ENCODE measurements at regions not wholly inside any gene's neighbourhood (a gene's known extent, or its start where the extent isn't known, plus 50 kb on each side); places are given as distances from the start of the nearest gene placed in this dataset.

GRCh38 chr2:159859583-159859982, 61.6 kb upstream of the CD302 start:
- no peaks in the 10 kb centered on the region for H3K36me3 Mint-ChIP-seq (ENCODE audit: insufficient read depth, unreplicated experiment)
- Histone ChIP-seq H3K36me3 (ENCODE audit: control insufficient read depth, insufficient read depth, low read length) (no peaks in the 10 kb centered on the region), H3K9me3 (no peaks in the 10 kb centered on the region), H3K4me1 (no peaks in the 10 kb centered on the region), H3K4me3 (ENCODE audit: low read depth, low read length) (no peak overlapping the region), H3K27me3 (replicated peaks; ENCODE audit: control insufficient read depth, insufficient read depth, low read length) (no peaks in the 10 kb centered on the region)
- no peak overlapping the region for H3K27ac Mint-ChIP-seq (ENCODE audit: unreplicated experiment)
- intact Hi-C loops (cut with micrococcal nuclease; ENCODE audit: unreplicated experiment): no loop called here
- TF ChIP-seq CTCF (IDR thresholded peaks at IDR 0.05; ENCODE audit: insufficient read depth in 1 of 2, low read depth in 1 of 2, low read length in 1 of 2, severe bottlenecking in 1 of 2, unreplicated experiment in 1 of 2): no peak
- no peaks in the 10 kb centered on the region for H3K27me3 Mint-ChIP-seq (ENCODE audit: insufficient read depth, unreplicated experiment)
- DNase-seq: no peak
- ChIA-PET POLR2A (no interaction called here), CTCF (no interaction called here)
- H3K4me1 Mint-ChIP-seq (ENCODE audit: low read depth, unreplicated experiment): no peaks in the 10 kb centered on the region
- no peaks in the 10 kb centered on the region for H3K9me3 Mint-ChIP-seq (ENCODE audit: unreplicated experiment)
- BruUV-seq (replicated peaks): no TSS peak
- no peak overlapping the region for H3K4me3 Mint-ChIP-seq (ENCODE audit: unreplicated experiment)

GRCh38 chr2:159856760-159857159, 58.8 kb upstream of the CD302 start:
- H3K4me1 Mint-ChIP-seq (ENCODE audit: low read depth, unreplicated experiment): no peaks in the 10 kb centered on the region
- no peaks in the 10 kb centered on the region for H3K36me3 Mint-ChIP-seq (ENCODE audit: insufficient read depth, unreplicated experiment)
- Histone ChIP-seq H3K4me3 (ENCODE audit: low read depth, low read length) (no peak overlapping the region), H3K9me3 (no peaks in the 10 kb centered on the region), H3K4me1 (no peaks in the 10 kb centered on the region), H3K36me3 (ENCODE audit: control insufficient read depth, insufficient read depth, low read length) (no peaks in the 10 kb centered on the region), H3K27me3 (replicated peaks; ENCODE audit: control insufficient read depth, insufficient read depth, low read length) (no peaks in the 10 kb centered on the region)
- no TSS peak for BruUV-seq (replicated peaks)
- H3K9me3 Mint-ChIP-seq (ENCODE audit: unreplicated experiment): no peaks in the 10 kb centered on the region
- H3K4me3 Mint-ChIP-seq (ENCODE audit: unreplicated experiment): no peak overlapping the region
- TF ChIP-seq CTCF (IDR thresholded peaks at IDR 0.05; ENCODE audit: insufficient read depth in 1 of 2, low read depth in 1 of 2, low read length in 1 of 2, severe bottlenecking in 1 of 2, unreplicated experiment in 1 of 2): no peak
- ChIA-PET CTCF (no interaction called here), POLR2A (no interaction called here)
- H3K27me3 Mint-ChIP-seq (ENCODE audit: insufficient read depth, unreplicated experiment): no peaks in the 10 kb centered on the region
- intact Hi-C loops (cut with micrococcal nuclease; ENCODE audit: unreplicated experiment): no loop called here
- H3K27ac Mint-ChIP-seq (ENCODE audit: unreplicated experiment): no peak overlapping the region
- DNase-seq: no peak

- Histone ChIP-seq H3K27me3 (replicated peaks; ENCODE audit: control insufficient read depth, insufficient read depth, low read length) (no peaks in the 10 kb centered on the region), H3K4me1 (no peaks in the 10 kb centered on the region), H3K4me3 (ENCODE audit: low read depth, low read length) (no peak overlapping the region), H3K9me3 (no peaks in the 10 kb centered on the region), H3K36me3 (ENCODE audit: control insufficient read depth, insufficient read depth, low read length) (no peaks in the 10 kb centered on the region)
- POLR2A ChIA-PET: no interaction called here
- no TSS peak for BruUV-seq (replicated peaks)
- Mint-ChIP-seq H3K9me3 (ENCODE audit: unreplicated experiment) (no peaks in the 10 kb centered on the region), H3K4me1 (ENCODE audit: low read depth, unreplicated experiment) (no peaks in the 10 kb centered on the region), H3K27me3 (ENCODE audit: insufficient read depth, unreplicated experiment) (no peaks in the 10 kb centered on the region), H3K4me3 (ENCODE audit: unreplicated experiment) (no peak overlapping the region), H3K36me3 (ENCODE audit: insufficient read depth, unreplicated experiment) (no peaks in the 10 kb centered on the region), H3K27ac (ENCODE audit: unreplicated experiment) (no peak overlapping the region)
- CTCF ChIA-PET: no interaction called here
- intact Hi-C loops (cut with micrococcal nuclease; ENCODE audit: unreplicated experiment): no loop called here
- no peak for TF ChIP-seq CTCF (IDR thresholded peaks at IDR 0.05; ENCODE audit: insufficient read depth in 1 of 2, low read depth in 1 of 2, low read length in 1 of 2, severe bottlenecking in 1 of 2, unreplicated experiment in 1 of 2)
- no peak for DNase-seq
Observed at GRCh38 chr2:159855557-159856061, 57.6 kb upstream of the CD302 start.

Measured in Caco-2 (cell line).